ENCODE measurements at regions not wholly inside any gene's neighbourhood (a gene's known extent, or its start where the extent isn't known, plus 50 kb on each side); places are given as distances from the start of the nearest gene placed in this dataset.

DNA sequence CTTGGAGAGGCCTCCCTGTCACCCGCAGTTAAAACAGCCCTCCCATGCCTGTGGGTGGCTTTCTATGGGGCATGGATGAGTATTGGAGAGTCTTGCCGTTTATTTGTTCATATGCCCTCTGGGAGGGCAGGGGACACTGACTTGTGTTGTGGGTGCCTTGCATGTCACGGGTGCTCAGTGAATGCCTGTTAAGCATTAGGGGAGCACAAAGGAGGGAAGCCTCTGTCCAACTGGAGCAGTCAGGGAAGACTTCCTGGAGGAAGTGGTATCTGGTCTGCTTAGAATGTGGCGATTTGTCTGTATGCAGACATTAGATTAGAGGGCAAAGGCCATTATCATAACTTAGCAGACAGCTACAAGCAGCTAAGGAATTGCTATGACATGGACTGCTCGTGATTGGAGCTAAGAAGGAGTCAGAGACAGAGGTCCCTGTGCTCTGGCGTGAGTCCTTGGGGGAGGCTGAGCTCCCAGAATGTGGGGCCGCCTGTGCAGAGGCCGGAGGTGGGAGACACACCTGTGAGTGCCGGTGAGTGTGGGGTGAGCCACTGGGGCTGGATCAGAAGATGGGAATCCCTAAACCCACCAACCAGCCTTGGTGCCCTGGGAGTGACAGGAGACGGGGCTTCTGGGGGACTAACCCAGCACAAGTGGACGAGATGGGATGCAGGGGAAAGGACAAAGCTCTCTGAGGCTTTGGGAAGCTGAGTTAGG, 286.1 kb downstream of the SEC14L1 start:
- WGBS, result 85% methylated on average over 11 of the region's 11 CpGs
- peak overlapping the region; percentile 70 to 91 for H3K27ac ChIP-seq (ENCODE audit: low read depth in 1 of 2, low read length in 2 of 2)
- H3K36me3 ChIP-seq (ENCODE audit: control insufficient read depth in 4 of 4, insufficient read depth in 3 of 4, low read depth in 1 of 4, low read length in 3 of 4), result no peaks in the 10 kb centered on the region
- TF ChIP-seq GABPA (IDR thresholded peaks at IDR 0.05 in 1 of 2, conservative IDR thresholded peaks at IDR 0.05 in 1 of 2) (no peak), HNF4A (conservative IDR thresholded peaks at IDR 0.05) (no peak), NR2F2 (IDR thresholded peaks at IDR 0.05) (no peak), FOXA2 (IDR thresholded peaks at IDR 0.05) (no peak), FOXA1 (IDR thresholded peaks at IDR 0.05) (no peak), EGR1 (IDR thresholded peaks at IDR 0.05; ENCODE audit: low read depth in 2 of 2) (no peak), TAF1 (conservative IDR thresholded peaks at IDR 0.05) (no peak), RAD21 (IDR thresholded peaks at IDR 0.05) (no peak)
- TF ChIP-seq, protein P1, sequence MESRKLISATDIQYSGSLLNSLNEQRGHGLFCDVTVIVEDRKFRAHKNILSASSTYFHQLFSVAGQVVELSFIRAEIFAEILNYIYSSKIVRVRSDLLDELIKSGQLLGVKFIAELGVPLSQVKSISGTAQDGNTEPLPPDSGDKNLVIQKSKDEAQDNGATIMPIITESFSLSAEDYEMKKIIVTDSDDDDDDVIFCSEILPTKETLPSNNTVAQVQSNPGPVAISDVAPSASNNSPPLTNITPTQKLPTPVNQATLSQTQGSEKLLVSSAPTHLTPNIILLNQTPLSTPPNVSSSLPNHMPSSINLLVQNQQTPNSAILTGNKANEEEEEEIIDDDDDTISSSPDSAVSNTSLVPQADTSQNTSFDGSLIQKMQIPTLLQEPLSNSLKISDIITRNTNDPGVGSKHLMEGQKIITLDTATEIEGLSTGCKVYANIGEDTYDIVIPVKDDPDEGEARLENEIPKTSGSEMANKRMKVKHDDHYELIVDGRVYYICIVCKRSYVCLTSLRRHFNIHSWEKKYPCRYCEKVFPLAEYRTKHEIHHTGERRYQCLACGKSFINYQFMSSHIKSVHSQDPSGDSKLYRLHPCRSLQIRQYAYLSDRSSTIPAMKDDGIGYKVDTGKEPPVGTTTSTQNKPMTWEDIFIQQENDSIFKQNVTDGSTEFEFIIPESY (IDR thresholded peaks at IDR 0.05), result no peak
- DNase-seq (ENCODE audit: low spot score), result no peak
- H3K4me1 ChIP-seq (ENCODE audit: control insufficient read depth in 4 of 4, insufficient read depth in 4 of 4, low read length in 3 of 4), result peaks cover 26 to 79% (median 59%) of the 10 kb centered on the region in 4 donors
- H3K9ac ChIP-seq (ENCODE audit: low read depth in 1 of 2, low read length in 2 of 2), result no peak overlapping the region
- H3K9me3 ChIP-seq (ENCODE audit: control insufficient read depth in 4 of 4, low read length in 3 of 4), result no peaks in the 10 kb centered on the region
- no peak overlapping the region for H3K4me3 ChIP-seq (ENCODE audit: low read depth in 1 of 3, low read length in 3 of 3)
- no peaks in the 10 kb centered on the region for H3K27me3 ChIP-seq (ENCODE audit: control insufficient read depth in 4 of 4, insufficient read depth in 4 of 4, low read length in 3 of 4)

GRCh38 chr17:77427391-77427991, 286.7 kb downstream of the SEC14L1 start:
- Histone ChIP-seq H3K9ac (ENCODE audit: low read depth in 1 of 2, low read length in 2 of 2) (no peak overlapping the region), H3K36me3 (ENCODE audit: control insufficient read depth in 4 of 4, insufficient read depth in 3 of 4, low read depth in 1 of 4, low read length in 3 of 4) (no peaks in the 10 kb centered on the region)
- 65% methylated on average over 14 of the region's 14 CpGs for WGBS

DNA sequence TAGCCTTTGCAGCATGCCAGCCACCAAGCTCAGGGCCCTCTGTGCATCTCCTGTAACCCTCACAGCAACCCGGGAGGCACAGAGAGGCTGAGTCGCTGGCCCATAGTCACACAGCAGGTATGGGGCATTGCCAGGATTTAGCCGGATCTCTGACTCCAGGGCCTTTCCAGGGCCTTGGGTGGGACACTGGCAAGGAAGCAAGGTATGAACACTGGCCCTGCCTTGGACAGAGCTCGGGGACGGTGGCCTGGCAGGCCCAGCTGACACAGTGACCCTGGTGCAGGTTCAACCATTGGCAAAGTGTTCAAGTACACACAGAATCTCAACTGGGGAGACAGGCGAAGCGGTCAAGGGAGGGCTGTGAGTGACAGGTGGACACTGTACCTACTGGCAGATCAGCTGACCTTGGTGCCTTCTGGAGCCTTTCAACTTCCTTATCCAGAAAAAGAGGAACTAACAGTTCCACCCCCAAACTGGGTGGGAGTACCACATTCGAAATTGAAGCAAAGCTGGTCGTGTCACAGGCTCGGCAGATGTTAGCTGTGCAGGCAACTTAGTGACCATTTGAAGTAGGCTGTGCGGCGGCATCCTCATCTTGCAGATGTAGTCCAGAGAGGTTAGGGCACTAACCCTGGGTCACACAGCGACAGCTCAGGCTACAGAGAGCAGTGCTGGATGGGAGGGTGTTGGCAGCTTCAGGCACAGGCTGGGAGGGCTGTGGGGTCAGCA, 287.4 kb downstream of the SEC14L1 start:
- TF ChIP-seq NR2F2 (IDR thresholded peaks at IDR 0.05) (no peak), RAD21 (IDR thresholded peaks at IDR 0.05) (no peak), REST (IDR thresholded peaks at IDR 0.05) (no peak)
- 64% methylated on average over 13 of the region's 13 CpGs for WGBS
- H3K9me3 ChIP-seq (ENCODE audit: control insufficient read depth in 4 of 4, low read length in 3 of 4), result no peaks in the 10 kb centered on the region
- no peak overlapping the region for H3K9ac ChIP-seq (ENCODE audit: low read depth in 1 of 2, low read length in 2 of 2)
- peaks cover 21 to 70% (median 57%) of the 10 kb centered on the region in 4 donors for H3K4me1 ChIP-seq (ENCODE audit: control insufficient read depth in 4 of 4, insufficient read depth in 4 of 4, low read length in 3 of 4)
- no peak for DNase-seq (ENCODE audit: low spot score)
- H3K36me3 ChIP-seq (ENCODE audit: control insufficient read depth in 4 of 4, insufficient read depth in 3 of 4, low read depth in 1 of 4, low read length in 3 of 4), result no peaks in the 10 kb centered on the region
- no peak overlapping the region for H3K4me3 ChIP-seq (ENCODE audit: low read depth in 1 of 3, low read length in 3 of 3)
- peak overlapping the region; percentile 70 to 91 for H3K27ac ChIP-seq (ENCODE audit: low read depth in 1 of 2, low read length in 2 of 2)
- H3K27me3 ChIP-seq (ENCODE audit: control insufficient read depth in 4 of 4, insufficient read depth in 4 of 4, low read length in 3 of 4), result no peaks in the 10 kb centered on the region

More at GRCh38 chr17:77427391-77427991, 286.7 kb downstream of the SEC14L1 start:
- Histone ChIP-seq H3K9me3 (ENCODE audit: control insufficient read depth in 4 of 4, low read length in 3 of 4) (no peaks in the 10 kb centered on the region), H3K27ac (ENCODE audit: low read depth in 1 of 2, low read length in 2 of 2) (peak overlapping the region; percentile 70 to 91), H3K4me3 (ENCODE audit: low read depth in 1 of 3, low read length in 3 of 3) (no peak overlapping the region), H3K4me1 (ENCODE audit: control insufficient read depth in 4 of 4, insufficient read depth in 4 of 4, low read length in 3 of 4) (peaks cover 24 to 72% (median 57%) of the 10 kb centered on the region in 4 donors), H3K27me3 (ENCODE audit: control insufficient read depth in 4 of 4, insufficient read depth in 4 of 4, low read length in 3 of 4) (no peaks in the 10 kb centered on the region)
- no peak for DNase-seq (ENCODE audit: low spot score)
- no peak for TF ChIP-seq TAF1 (conservative IDR thresholded peaks at IDR 0.05)

All from liver (tissue), 7 donors.